Sigmoid colon (tissue), 4 donors: ENCODE measurements at regions not wholly inside any gene's neighbourhood (a gene's known extent, or its start where the extent isn't known, plus 50 kb on each side); places are given as distances from the start of the nearest gene placed in this dataset.

Experiments used
- POLR2A ChIP-seq, 2 donors: fragments of 450-650 bp; IDR thresholded peaks; one replicate each; pipeline ENCODE4 v1.6.1; 2016; ENCODE audit warnings: antibody characterized with exemption in 2 of 2, mild to moderate bottlenecking in 2 of 2, moderate library complexity in 2 of 2
- POLR2AphosphoS5 ChIP-seq, 4 donors: sonication (generic); formaldehyde crosslinking; IDR thresholded peaks; one replicate each; pipeline ENCODE4 v1.6.1; 2017; ENCODE audit warnings: antibody characterized with exemption in 4 of 4
- TF ChIP-seq, protein P1 (sequence below), 4 experiments: fragments of 450-650 bp in 3 of 4; fragments of 200-600 bp in 1 of 4; IDR thresholded peaks; one replicate each; pipeline ENCODE4 v1.5.1; 2016 to 2019; ENCODE audit warnings: antibody characterized with exemption in 4 of 4, mild to moderate bottlenecking in 3 of 4, moderate library complexity in 2 of 4

GRCh38 chr3:86126552-86126951 lies 864.4 kb downstream of the VGLL3 start:
- TF ChIP-seq POLR2AphosphoS5 (IDR thresholded peaks at IDR 0.05) (no peak), POLR2A (IDR thresholded peaks at IDR 0.05) (no peak)
- TF ChIP-seq, protein P1, sequence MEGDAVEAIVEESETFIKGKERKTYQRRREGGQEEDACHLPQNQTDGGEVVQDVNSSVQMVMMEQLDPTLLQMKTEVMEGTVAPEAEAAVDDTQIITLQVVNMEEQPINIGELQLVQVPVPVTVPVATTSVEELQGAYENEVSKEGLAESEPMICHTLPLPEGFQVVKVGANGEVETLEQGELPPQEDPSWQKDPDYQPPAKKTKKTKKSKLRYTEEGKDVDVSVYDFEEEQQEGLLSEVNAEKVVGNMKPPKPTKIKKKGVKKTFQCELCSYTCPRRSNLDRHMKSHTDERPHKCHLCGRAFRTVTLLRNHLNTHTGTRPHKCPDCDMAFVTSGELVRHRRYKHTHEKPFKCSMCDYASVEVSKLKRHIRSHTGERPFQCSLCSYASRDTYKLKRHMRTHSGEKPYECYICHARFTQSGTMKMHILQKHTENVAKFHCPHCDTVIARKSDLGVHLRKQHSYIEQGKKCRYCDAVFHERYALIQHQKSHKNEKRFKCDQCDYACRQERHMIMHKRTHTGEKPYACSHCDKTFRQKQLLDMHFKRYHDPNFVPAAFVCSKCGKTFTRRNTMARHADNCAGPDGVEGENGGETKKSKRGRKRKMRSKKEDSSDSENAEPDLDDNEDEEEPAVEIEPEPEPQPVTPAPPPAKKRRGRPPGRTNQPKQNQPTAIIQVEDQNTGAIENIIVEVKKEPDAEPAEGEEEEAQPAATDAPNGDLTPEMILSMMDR (IDR thresholded peaks at IDR 0.05) = no peak
